ENCODE measurements at regions not wholly inside any gene's neighbourhood (a gene's known extent, or its start where the extent isn't known, plus 50 kb on each side); places are given as distances from the start of the nearest gene placed in this dataset.

GRCh38 chr4:110306303-110306702, 107.9 kb upstream of the ELOVL6 start:
- no peak overlapping the region for H2BK12ac ChIP-seq (ENCODE audit: insufficient read length, low read depth, low read length)
- H2BK15ac ChIP-seq (ENCODE audit: low read depth, low read length), result no peak overlapping the region
- no peak for TF ChIP-seq CTCF (conservative IDR thresholded peaks at IDR 0.05)
- no peak overlapping the region for H3K14ac ChIP-seq (ENCODE audit: insufficient read depth, low read length)
- no peaks in the 10 kb centered on the region for H3K4me1 ChIP-seq (ENCODE audit: insufficient read depth, low read length)
- Mint-ChIP-seq H3K27ac (no peak overlapping the region), H3K27me3 (ENCODE audit: low read depth) (peaks cover 3% of the 10 kb centered on the region; the same call in 1 of the 2 replicates), H3K9me3 (no peaks in the 10 kb centered on the region), H3K4me3 (no peak overlapping the region), H3K4me1 (no peaks in the 10 kb centered on the region; a peak in 1 of 4 replicates), H3K36me3 (ENCODE audit: insufficient read depth in 1 of 3, low read depth in 3 of 3) (no peaks in the 10 kb centered on the region)
- H3K56ac ChIP-seq (ENCODE audit: insufficient read length, low read depth, low read length), result no peak overlapping the region
- H3T11ph ChIP-seq (ENCODE audit: low read length), result no peak overlapping the region
- no peaks in the 10 kb centered on the region for H3K27me3 ChIP-seq (ENCODE audit: insufficient read depth, low read length)
- no peak overlapping the region for H3K23ac ChIP-seq (ENCODE audit: insufficient read length, low read depth, low read length)
- no peaks in the 10 kb centered on the region for H3K79me1 ChIP-seq (ENCODE audit: insufficient read depth, low read depth, low read length, poor library complexity, severe bottlenecking)
- H3K23me2 ChIP-seq (ENCODE audit: insufficient read length, low read depth, low read length, poor library complexity, severe bottlenecking), result no peaks in the 10 kb centered on the region
- no peaks in the 10 kb centered on the region for H3K79me2 ChIP-seq (ENCODE audit: insufficient read depth, low read length)
- H3K4me2 ChIP-seq (ENCODE audit: insufficient read depth, insufficient read length, low read length), result no peak overlapping the region
- H3K18ac ChIP-seq (ENCODE audit: insufficient read length, low read depth, low read length), result no peak overlapping the region
- no CpG with 5 or more reads among the region's 2 CpGs for WGBS (ENCODE audit: extremely low coverage, insufficient read length, low lambda C conversion rate)
- H4K8ac ChIP-seq (replicated peaks; ENCODE audit: insufficient read length, low read depth, low read length), result no peak overlapping the region
- H3K9ac ChIP-seq (ENCODE audit: extremely low read depth, insufficient read length, low read length), result no peak overlapping the region
- H2BK20ac ChIP-seq (ENCODE audit: low read depth, low read length, poor library complexity, severe bottlenecking), result no peak overlapping the region
- no peak overlapping the region for H4K5ac ChIP-seq (ENCODE audit: insufficient read length, low read depth, low read length)
- no peak overlapping the region for H2AFZ ChIP-seq (ENCODE audit: low read length)
- DNase-seq, result no peak
- H4K20me1 ChIP-seq (ENCODE audit: control insufficient read depth, insufficient read depth, insufficient read length), result no peaks in the 10 kb centered on the region
- H2BK5ac ChIP-seq (ENCODE audit: insufficient read length, low read length), result no peak overlapping the region
- H2BK120ac ChIP-seq (ENCODE audit: low read depth, low read length, poor library complexity, severe bottlenecking), result no peak overlapping the region
- no peak overlapping the region for H3K4ac ChIP-seq (ENCODE audit: low read depth, low read length)
- H2AK5ac ChIP-seq (ENCODE audit: insufficient read length, low read length), result no peak overlapping the region
- H3K27ac ChIP-seq (ENCODE audit: insufficient read length, low read depth, low read length), result no peak overlapping the region
- H3K9me3 ChIP-seq (ENCODE audit: control insufficient read depth, low read depth, low read length), result no peaks in the 10 kb centered on the region
- H4K91ac ChIP-seq (ENCODE audit: insufficient read length, low read depth, low read length), result no peak overlapping the region

All from H9 (cell line).